ENCODE measurements at regions not wholly inside any gene's neighbourhood (a gene's known extent, or its start where the extent isn't known, plus 50 kb on each side); places are given as distances from the start of the nearest gene placed in this dataset.

GRCh38 chr3:137075020-137075419 is 117.2 kb downstream of the IL20RB start:
- TF ChIP-seq, protein P1, sequence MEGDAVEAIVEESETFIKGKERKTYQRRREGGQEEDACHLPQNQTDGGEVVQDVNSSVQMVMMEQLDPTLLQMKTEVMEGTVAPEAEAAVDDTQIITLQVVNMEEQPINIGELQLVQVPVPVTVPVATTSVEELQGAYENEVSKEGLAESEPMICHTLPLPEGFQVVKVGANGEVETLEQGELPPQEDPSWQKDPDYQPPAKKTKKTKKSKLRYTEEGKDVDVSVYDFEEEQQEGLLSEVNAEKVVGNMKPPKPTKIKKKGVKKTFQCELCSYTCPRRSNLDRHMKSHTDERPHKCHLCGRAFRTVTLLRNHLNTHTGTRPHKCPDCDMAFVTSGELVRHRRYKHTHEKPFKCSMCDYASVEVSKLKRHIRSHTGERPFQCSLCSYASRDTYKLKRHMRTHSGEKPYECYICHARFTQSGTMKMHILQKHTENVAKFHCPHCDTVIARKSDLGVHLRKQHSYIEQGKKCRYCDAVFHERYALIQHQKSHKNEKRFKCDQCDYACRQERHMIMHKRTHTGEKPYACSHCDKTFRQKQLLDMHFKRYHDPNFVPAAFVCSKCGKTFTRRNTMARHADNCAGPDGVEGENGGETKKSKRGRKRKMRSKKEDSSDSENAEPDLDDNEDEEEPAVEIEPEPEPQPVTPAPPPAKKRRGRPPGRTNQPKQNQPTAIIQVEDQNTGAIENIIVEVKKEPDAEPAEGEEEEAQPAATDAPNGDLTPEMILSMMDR (conservative IDR thresholded peaks at IDR 0.05; ENCODE audit: low read depth, low read length), result no peak
- no peak for TF ChIP-seq EZH2 (IDR thresholded peaks at IDR 0.05; ENCODE audit: borderline replicate concordance, low read depth, low read length, poor library complexity, severe bottlenecking)

Data from A673 (cell line).